AG20443 (cell line): ENCODE measurements at regions not wholly inside any gene's neighbourhood (a gene's known extent, or its start where the extent isn't known, plus 50 kb on each side); places are given as distances from the start of the nearest gene placed in this dataset.

Source experiments
- DNase-seq: peaks from one replicate; pipeline ENCODE4 v3.0.0; 2012; ENCODE audit warnings: low spot score, mixed read lengths

DNA sequence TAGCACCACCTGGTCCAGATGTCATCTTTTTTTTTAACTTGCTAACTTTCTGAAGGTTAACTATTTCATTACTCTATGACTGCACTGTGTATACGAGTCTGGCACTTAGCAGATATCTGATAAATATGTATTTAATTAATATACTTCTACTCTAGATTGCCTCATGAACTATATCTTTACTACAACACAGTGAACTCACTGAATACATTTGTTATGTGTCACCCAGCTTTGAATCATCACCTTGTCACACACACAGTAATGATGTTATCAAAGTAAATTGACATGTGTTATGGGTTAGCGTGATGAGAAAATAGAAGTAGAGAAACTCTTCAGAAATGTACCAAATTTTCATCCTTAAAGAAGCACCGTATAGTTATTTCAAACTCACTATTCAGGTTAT is 419.3 kb upstream of the ADGRL3 start:
- no peak for DNase-seq

DNA sequence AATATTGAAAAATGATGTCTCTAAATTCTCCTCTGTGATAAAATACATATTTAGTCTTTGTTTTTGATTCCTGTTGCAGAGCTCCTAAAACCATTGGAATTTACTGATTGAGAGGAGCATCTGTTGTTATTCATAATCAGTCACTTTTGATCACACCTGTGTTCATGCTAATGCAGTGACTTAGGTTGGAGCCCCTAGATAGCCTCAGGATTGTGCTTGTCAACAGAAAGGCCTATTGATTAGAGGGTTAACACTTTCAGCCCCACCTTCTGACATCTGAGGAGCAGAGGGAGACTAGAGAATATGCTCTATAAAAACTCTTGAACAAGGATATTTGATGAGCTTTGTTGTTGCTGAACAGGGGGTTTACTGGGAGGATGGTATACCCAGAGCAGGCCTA is 409.5 kb upstream of the ADGRL3 start:
- DNase-seq = no peak

DNA sequence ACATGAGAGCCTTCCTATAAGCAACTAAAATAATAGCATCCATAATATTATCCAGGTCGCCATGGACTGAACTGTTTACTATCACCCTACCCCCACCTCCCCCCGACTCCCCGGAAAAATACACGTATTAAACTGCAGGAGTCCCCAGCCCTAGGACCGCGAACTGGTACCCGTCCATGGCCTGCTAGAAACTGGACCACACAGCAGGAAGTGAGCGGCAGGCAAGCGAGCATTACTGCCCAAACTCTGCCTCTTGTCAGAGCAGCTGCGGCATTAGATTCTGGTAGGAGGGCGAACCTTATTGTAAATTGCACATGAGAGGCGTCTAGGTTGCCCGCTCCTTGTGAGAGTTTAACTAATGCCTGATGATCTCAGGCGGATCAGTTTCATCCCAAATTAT is 405.8 kb upstream of the ADGRL3 start:
- DNase-seq = no peak

DNA sequence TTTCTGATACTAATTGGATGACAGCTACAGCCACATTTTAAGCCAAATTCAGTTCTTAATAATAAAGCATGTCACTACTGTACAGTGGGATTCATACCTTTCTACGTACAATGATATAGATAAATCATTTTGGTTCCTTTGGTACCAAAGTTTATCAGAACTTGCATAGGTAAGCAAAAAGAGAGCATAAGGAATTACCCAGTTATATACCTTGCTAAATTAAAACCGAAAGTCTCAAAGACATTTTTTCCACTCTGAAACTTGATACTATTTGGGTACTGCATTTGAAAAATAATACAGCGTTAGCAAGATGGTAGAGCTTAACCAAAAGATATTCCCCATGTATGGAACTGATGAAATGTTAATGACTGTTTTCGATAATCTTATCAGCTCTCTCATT is 400.9 kb upstream of the ADGRL3 start:
- no peak for DNase-seq

DNA sequence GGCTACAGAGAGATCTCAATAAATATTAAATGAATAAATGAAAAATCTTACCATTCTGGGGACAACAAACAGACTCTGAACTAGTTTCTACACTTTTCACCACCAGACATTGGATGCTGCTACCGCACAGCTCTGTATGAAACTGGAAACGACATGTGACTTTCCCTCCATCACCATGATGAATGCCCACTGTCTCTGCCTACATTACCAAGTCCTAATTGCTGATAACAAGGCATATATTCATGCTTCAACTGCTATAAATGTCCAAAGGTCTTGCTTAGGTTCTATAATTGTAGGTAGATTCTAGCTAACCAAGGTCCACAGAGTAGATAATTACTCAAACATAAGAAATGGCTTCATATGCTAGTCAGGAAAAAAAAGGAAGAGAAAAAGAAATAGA is 399.4 kb upstream of the ADGRL3 start:
- DNase-seq = no peak

DNA sequence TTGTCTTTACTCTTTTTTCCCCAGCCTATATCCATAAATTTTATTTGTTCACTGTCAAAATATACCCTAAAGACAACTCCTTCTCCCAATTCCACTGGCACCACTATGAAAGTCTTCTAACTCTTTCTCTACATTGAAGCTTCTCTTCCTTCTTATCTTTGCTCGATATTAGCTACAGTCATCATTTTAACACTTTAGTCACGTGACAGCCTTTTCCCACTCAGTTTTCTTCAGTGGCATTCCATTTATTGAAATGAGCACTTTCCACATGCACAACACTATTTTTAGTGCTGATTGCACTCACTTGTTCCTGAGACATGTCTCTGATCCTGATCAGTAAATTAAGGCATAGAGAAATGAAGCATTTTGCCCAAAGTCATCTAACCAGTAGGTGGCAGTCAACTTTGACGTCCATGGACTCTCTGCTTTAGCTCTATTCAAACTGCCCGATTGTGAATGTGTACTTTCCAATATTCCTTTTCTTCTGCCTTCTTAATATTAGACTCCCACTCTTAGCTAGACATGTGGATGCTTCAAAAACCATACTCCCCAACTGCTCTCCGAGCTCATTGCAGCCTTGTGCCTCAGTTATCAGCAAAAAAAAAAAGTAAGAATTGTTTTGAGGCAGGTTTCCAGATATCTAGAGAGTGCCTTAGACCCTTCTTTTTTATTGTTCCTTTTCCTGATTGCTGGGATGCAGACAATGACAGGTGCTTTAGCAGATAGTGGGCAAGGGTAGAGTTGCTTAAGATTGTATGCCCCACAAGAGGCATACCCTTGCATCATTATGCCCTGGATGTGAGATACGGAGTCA is 394.4 kb upstream of the ADGRL3 start:
- peak; percentile 14 for DNase-seq

DNA sequence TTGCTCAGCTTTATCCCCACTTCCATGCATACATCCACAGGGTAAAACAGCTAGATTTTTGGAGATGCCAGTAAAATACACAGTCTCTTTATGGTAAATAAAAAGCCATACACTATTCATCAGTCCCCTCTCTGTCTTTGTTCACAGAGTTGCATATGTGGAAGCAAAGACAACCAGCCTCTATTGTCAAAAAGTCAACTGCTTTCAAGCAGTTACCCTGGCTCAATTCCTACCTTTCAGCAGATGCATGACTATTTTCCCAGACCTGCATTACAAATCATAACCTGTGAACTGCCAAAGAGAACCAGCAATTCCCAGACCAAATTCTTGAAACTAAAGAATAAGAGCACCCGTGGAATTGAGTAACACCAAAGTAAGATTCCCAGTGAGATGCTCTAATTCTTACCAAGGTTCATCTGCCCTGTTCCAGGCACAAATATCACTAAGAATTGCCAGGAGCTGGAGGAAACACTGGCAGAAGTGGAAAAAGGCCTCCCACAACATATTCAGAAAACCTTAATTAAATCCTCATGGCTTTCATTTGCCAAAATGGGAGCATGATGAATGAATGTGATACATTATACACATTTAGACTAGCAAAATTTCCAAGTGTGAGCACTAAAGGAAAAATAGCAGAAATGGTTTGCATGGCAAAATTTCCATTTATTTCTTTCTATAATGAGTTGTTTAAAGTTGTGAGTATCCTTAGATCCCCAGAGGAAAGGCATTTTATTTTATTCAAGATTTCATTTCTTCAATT is 391.2 kb upstream of the ADGRL3 start:
- DNase-seq = no peak

DNA sequence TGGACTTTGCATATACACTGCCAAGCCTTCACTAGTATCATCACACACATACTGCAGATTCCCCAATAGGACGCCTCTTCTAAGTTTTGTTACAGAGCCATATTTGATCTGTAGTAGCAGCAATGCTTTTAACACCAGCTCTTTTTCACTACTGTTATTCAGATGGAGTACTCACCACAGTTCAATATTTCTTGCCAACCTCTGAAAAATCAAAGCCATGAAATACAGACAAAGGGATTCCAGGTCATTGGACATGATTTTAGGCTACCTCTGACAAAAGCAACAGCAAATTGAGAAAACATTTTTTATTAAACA is 390.7 kb upstream of the ADGRL3 start:
- no peak for DNase-seq

DNA sequence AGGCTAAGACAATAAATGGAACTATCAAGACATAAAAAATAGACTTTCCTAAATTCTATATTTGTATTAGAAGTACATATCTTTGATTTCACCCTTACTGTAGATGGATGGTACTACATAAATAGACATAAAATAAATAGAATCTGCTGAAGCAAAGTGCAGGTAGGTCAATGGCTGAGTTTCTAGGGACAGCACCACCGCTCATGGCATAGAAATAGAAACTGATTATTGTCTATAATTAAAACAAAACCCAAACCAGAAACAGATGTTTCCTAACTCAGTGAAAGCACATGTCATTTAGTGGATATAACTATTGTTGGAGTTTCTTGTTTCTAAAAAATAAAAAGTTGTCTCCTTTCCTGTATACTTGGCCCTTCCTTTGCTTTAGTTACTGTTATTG is 387.3 kb upstream of the ADGRL3 start:
- DNase-seq = no peak

DNA sequence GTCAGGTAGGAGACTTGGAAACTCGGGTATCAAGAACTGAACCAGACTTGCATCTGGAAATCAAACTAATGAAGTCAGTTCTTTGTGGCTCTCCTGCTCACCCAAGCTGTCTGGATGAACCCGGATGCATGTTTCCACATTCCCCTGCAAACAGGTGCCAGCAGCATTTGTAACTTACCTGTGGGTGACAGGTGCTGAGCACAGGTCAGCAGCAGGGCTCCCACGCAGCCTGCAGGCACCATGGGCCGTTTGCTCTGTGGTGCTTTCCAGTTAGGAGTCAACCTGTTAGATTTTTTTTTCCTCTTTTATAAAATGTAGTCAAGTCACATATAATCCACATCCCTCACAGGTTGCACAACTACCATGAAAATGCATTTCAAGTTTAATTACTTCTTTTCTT is 385.6 kb upstream of the ADGRL3 start:
- no peak for DNase-seq

DNA sequence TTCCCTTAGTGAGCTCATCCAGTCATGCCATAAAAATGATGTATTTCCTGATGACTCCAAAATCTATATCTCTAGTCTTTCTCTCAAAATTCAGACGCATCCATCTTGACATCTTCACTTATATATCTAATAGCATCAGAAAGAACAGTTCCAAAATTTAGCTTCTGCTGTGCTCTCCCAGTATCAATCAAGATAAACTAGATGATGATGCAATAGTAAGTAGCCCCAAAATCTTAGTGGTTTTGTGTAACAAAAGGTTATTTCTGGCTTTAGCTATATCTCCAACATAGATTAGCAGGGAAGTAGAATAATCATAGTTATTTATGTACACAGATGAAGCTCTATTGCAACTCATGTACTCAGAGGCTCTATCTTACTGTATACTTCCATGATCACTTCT is 382.5 kb upstream of the ADGRL3 start:
- DNase-seq = no peak

DNA sequence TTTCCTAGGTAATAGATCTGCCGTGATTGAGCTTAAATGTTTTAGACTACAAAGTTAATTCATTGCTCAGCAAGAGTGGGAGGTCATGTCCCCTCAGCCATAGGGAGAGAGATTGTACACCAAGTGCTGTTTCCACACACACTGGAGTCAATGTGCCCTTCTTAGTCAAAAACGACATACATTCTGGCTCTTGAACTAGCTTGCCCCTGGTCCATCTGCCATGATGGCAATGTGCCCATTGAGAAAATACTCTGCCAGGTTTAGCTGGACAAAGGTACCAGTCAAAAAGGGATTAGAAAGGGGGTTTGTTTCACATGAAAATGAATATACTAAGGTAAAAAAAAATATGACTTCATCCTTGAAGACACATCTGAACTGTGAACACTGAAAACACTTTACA is 377.1 kb upstream of the ADGRL3 start:
- no peak for DNase-seq

DNA sequence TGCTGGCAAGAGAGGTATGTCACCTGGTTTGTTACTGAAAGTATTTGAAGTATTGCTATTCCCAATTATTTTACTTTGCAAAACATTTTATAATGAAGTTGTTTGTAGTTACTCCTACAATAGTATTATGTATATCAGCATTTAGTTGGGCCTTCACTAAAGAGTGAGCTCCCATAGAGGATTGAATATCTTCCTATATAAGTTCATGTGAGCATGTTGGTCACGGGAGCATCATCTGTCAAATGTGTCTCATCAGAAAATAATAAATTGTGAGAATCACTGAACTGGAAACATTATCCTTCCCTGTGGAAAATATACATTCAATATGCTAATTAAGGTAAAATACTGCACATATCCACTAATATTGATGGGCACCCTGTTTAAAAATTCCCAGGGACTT is 360.1 kb upstream of the ADGRL3 start:
- DNase-seq = no peak

DNA sequence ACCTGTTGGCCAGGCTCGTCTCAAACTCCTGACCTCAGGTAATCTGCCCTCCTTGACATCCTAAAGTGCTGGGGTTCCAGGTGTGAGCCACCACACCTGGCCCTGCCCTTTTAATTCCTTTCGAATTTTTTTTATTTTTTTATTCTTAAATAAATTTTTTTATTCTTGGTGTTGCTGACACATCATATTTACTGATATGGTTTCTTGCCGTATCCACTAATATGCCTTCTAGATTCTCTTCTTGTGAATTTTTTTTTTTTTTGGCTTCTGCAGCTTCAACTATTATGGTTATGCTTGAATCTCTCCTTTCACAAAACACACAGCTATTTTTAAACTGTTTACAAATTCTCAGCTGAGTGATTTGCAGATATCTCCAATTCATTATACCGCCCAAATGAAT is 353.4 kb upstream of the ADGRL3 start:
- no peak for DNase-seq

DNA sequence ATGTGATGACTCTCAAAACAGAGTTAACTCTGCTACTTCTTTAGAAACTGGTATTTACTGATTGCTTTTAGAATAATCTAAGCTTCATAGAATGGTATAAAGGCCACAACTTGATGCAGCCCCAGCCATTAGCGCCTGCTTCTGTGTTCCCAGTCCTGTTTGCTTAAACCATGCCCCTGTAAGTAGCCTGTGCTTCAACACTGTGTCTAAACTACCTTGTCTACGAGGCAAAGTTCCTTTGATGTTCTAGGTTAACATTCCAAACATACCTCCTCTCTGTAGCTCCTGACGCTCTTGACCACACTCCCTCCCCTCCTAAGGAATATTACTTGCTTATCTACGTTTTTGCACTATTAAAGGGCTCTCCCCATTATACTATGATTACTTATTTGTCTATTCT is 352.5 kb upstream of the ADGRL3 start:
- DNase-seq = no peak

DNA sequence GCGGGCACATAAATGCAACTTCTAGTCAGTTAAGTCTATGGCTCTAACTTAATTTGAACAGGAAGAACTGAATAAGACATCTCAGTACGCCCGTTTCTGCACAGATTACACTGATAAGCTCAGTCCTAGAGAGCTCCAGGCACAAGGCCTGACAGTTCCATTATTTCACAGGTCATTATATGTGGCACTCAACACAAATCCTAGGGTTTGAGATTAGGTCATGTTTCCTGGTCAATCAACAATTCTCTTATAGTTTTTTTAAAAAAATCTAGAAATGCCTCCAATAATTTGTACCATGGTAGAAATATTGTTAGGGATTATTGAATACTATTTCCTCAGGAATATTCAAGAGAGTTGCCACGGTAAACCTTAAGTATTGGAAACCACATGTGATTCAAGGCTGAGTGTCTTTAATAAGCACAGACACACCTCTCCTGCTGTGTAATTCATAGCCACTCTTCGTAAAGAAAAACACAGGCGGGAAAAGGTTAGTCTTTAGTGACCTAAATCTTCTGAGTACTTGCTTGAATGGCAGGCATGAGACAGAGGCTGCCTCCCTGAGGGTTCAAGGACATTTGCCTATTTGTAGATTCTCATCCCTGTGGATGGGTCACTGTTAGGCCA is 342.9 kb upstream of the ADGRL3 start:
- DNase-seq = no peak

DNA sequence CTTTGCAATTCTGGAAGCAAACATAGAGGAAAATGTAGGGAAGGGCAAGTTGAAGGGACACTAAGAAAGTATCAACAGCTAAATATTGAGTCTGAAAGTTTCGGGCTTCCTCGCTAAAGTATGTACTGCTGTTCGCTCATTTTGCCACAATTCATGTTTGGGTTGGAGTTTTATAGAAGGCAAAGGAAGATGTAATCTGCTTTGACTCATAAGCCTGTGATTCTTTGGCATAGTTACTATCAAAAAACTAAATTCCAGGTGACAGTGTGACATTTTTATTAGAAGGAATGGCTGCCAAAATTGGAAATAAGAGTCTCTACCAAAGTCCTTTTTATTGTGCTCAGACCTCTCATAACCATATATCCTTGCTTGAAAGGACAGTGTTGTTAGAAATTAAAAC is 336.7 kb upstream of the ADGRL3 start:
- DNase-seq = no peak

DNA sequence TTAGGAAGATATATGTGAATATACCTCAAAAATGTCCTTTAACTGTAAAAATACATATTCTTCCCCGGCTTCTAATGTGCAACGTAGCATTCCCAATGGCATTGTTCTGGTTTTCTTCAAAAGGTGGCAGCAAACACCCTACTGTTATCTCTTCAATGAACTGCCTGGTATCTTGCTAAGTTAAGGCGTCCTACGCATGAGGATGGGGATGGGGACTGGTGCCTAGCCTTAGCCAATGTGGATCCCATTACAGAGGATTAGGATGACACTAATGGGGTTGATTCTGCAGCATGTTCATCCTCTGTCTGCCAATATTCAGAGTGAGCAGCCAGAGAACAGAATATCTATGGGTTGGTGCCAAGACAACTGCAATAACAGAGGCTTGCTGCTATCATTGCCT is 334.9 kb upstream of the ADGRL3 start:
- DNase-seq = peak; percentile 11

DNA sequence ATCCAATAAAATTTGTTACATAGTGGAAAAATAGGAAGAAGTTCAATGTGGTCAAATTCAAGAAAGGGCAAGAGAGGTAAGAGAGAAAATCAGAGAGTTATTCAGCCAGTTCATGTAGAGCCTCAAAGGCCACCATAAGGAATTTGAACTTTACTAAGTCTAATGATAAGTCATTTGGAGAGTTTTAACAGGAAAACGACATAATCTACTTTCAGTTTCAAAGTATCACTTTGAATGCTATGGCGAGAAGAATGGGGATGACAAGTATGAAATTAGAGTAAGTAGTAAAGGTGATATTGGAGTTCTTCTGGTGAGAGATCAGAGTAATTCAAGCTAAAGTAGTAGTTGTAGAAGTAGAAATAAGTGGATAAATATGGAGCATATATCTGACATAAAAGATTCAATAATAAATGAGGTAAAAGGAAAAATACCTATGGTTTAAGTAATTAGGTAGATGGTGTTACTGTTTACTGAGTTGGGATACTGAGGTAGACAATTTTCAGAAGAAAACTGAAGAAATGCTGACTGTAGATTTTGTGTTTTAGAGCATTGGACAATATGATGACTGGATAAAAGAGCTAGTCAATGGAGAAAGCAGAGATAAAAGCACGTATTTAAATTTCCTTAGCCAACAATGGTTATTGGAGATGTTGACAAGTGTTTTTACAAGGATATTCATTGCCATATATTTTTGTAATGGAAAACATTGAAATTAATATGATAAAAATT is 331.7 kb upstream of the ADGRL3 start:
- no peak for DNase-seq

DNA sequence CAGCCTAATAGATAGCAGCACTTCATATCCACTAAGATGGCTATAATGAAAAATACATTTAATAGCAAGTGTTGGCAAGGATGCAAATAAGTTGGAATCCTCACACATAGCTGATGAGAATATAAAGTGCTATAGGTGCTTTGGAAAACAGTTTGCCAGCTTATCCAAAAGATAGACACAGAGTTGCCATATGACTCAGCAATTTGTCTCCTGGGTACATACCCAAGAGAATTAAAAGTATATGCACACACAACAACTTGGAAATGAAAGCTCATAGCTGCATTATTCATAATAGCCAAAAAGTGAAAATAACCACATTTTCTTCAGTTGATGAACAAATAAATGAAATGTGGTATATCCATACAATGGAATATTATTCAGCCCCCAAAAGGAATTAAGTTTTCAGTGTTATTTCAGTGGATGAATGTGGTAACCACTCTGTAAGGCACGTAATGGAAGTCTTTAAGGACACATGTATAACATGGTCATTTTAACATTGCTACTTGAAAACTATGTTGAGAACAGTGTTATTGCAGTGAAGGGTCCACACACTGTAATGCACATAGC is 320.9 kb upstream of the ADGRL3 start:
- DNase-seq = no peak

DNA sequence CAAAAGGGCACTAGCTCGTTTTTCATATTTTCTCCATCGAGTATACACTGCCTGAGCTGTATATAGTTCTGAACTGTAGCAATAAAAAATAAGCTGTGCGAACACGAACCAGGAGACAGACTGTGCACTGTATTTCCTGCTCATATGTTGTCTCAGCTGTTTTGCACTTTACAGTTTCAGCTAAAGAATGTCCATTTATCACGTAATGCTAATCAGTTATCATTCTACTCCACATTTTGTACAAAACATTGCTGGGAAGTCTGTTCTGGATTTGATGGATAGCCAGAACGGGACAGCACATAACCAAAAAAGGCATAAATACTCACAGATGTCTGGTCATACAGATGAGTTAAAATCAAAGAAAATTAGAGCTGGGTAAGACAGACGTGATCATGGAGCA is 315.5 kb upstream of the ADGRL3 start:
- peak; percentile 6 for DNase-seq

DNA sequence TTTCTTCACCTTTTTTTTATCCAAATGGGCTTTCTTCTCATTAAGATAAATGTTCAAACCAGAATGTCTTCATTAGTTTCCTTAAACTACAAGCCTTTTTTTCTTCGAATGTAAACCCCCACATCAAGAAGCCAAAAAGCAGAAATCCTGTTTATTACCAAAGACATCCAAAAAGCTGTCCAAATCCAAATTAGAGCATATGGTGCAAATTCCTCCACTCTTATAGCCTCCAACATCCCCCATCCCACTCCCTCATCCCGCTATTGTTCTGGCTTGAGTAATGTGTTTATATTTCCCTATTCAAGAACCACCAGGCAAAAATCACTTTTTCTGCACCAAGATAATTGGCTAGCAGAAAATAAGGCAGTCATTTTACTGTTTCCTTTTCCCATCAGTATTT is 315.1 kb upstream of the ADGRL3 start:
- DNase-seq = no peak
